ENCODE measurements at regions not wholly inside any gene's neighbourhood (a gene's known extent, or its start where the extent isn't known, plus 50 kb on each side); places are given as distances from the start of the nearest gene placed in this dataset.

GRCh38 chr7:10657201-10657600, 316.5 kb upstream of the PHF14 start:
- TF ChIP-seq EP300 (IDR thresholded peaks at IDR 0.05): no peak
- no peak for TF ChIP-seq POLR2A (IDR thresholded peaks at IDR 0.05)

Data from sigmoid colon (tissue), 4 donors.